ENCODE measurements at regions not wholly inside any gene's neighbourhood (a gene's known extent, or its start where the extent isn't known, plus 50 kb on each side); places are given as distances from the start of the nearest gene placed in this dataset.

GRCh38 chr12:127542931-127543330 lies 724.0 kb upstream of the TMEM132C start:
- H3K4me1 ChIP-seq, result no peaks in the 10 kb centered on the region
- no peaks in the 10 kb centered on the region for H3K27me3 ChIP-seq
- H3K9me3 ChIP-seq, result peaks cover 0 to 4% (median 0%) of the 10 kb centered on the region in 4 donors
- 75 to 86% (median 83%) methylated on average over 3 of the region's 3 CpGs for WGBS, 5 donors
- no peaks in the 10 kb centered on the region for H3K36me3 ChIP-seq
- H3K4me3 ChIP-seq, result no peak overlapping the region
- no peak for DNase-seq
- H3K27ac ChIP-seq, result no peak overlapping the region
- TF ChIP-seq EP300 (IDR thresholded peaks at IDR 0.05) (no peak), POLR2AphosphoS5 (IDR thresholded peaks at IDR 0.05) (no peak), CTCF (IDR thresholded peaks at IDR 0.05) (no peak), POLR2A (IDR thresholded peaks at IDR 0.05) (no peak)
- intact Hi-C loops (cut with DNase I; ENCODE audit: low total_unique reads), result no loop called here

- 69 to 81% (median 75%) methylated on average over 6 of the region's 6 CpGs for WGBS, 5 donors
Measured at GRCh38 chr12:127546721-127547505, 720.1 kb upstream of the TMEM132C start.

DNA sequence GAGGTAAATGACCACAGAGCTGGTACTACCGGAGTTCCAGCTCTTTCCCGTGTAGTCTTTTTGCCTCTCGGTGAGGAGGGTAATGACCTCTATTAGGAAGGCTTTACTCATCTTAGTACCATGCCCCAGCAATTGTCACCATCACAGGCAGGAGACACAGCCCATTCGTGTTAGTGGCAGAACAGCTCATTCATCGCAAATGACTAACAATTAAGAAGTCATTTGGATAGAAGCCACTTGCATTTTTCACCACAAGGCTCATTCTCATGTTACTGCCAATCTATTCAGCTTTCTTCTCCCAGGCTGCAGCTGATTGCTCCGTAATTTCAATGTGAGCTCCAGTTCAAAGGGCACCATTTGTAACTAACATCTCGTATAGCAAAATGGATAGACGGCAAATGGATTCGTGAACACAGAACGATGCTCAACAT lies 718.8 kb upstream of the TMEM132C start:
- H3K27me3 ChIP-seq, result no peaks in the 10 kb centered on the region
- H3K36me3 ChIP-seq, result no peaks in the 10 kb centered on the region
- 50 to 64% (median 58%) methylated on average over 10 of the region's 10 CpGs for WGBS, 5 donors
- DNase-seq, result no peak
- H3K27ac ChIP-seq, result no peak overlapping the region
- intact Hi-C loops (cut with DNase I; ENCODE audit: low total_unique reads), result no loop called here
- H3K9me3 ChIP-seq, result peaks cover 0 to 4% (median 3%) of the 10 kb centered on the region in 4 donors
- TF ChIP-seq CTCF (IDR thresholded peaks at IDR 0.05) (no peak), POLR2A (IDR thresholded peaks at IDR 0.05) (no peak), POLR2AphosphoS5 (IDR thresholded peaks at IDR 0.05) (no peak), EP300 (IDR thresholded peaks at IDR 0.05) (no peak)
- H3K4me3 ChIP-seq, result no peak overlapping the region
- no peaks in the 10 kb centered on the region for H3K4me1 ChIP-seq

More at GRCh38 chr12:127546721-127547505, 720.1 kb upstream of the TMEM132C start:
- TF ChIP-seq POLR2AphosphoS5 (IDR thresholded peaks at IDR 0.05), result no peak
- no peak for TF ChIP-seq CTCF (IDR thresholded peaks at IDR 0.05)
- TF ChIP-seq EP300 (IDR thresholded peaks at IDR 0.05), result no peak
- no peak for TF ChIP-seq POLR2A (IDR thresholded peaks at IDR 0.05)
- no peaks in the 10 kb centered on the region for H3K4me1 ChIP-seq
- DNase-seq, result no peak
- H3K9me3 ChIP-seq, result peaks cover 0 to 4% (median 0%) of the 10 kb centered on the region in 4 donors
- H3K4me3 ChIP-seq, result no peak overlapping the region
- H3K27ac ChIP-seq, result no peak overlapping the region
- no peaks in the 10 kb centered on the region for H3K36me3 ChIP-seq
- no peaks in the 10 kb centered on the region for H3K27me3 ChIP-seq
- intact Hi-C loops (cut with DNase I; ENCODE audit: low total_unique reads), result no loop called here

DNA sequence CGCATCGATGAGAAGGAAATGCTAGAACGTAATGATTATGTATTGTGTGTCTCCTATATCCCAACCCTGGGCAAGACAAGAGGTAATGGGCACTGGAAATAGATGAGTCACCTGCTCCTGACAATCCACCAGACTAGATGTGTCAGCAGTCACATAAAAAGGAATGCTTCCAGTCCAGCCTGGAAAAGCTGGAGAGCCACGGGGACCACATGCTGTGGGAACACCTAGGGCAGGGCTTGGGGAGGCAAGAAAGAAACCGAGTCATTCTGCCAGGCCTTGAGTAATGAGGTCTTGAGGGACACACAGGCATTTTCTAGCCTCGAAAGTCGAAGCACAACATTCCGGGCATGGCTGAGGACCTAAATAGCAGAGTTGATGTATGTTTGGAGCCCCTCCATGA lies 716.7 kb upstream of the TMEM132C start:
- no peak for DNase-seq
- no peak for TF ChIP-seq POLR2AphosphoS5 (IDR thresholded peaks at IDR 0.05)
- TF ChIP-seq EP300 (IDR thresholded peaks at IDR 0.05), result no peak
- WGBS, 5 donors, result 68 to 82% (median 74%) methylated on average over 8 of the region's 8 CpGs
- Histone ChIP-seq H3K27me3 (no peaks in the 10 kb centered on the region), H3K4me1 (no peaks in the 10 kb centered on the region), H3K36me3 (no peaks in the 10 kb centered on the region), H3K4me3 (no peak overlapping the region), H3K27ac (no peak overlapping the region), H3K9me3 (peaks cover 0 to 4% (median 3%) of the 10 kb centered on the region in 4 donors)
- intact Hi-C loops (cut with DNase I; ENCODE audit: low total_unique reads), result no loop called here

GRCh38 chr12:127552838-127553237 lies 714.1 kb upstream of the TMEM132C start:
- 33 to 97% (median 91%) methylated on average over 1 of the region's 1 CpG for WGBS, 5 donors
- no peak for DNase-seq
- H3K4me1 ChIP-seq, result no peaks in the 10 kb centered on the region
- no peaks in the 10 kb centered on the region for H3K27me3 ChIP-seq
- H3K4me3 ChIP-seq, result no peak overlapping the region
- no peaks in the 10 kb centered on the region for H3K36me3 ChIP-seq
- TF ChIP-seq POLR2AphosphoS5 (IDR thresholded peaks at IDR 0.05) (no peak), CTCF (IDR thresholded peaks at IDR 0.05) (no peak), EP300 (IDR thresholded peaks at IDR 0.05) (no peak), POLR2A (IDR thresholded peaks at IDR 0.05) (no peak)
- no peak overlapping the region for H3K27ac ChIP-seq
- peaks cover 0 to 4% (median 3%) of the 10 kb centered on the region in 4 donors for H3K9me3 ChIP-seq
- intact Hi-C loops (cut with DNase I; ENCODE audit: low total_unique reads), result no loop called here

All from stomach (tissue), 8 donors.